Thyroid gland (tissue), 4 donors: ENCODE measurements at regions not wholly inside any gene's neighbourhood (a gene's known extent, or its start where the extent isn't known, plus 50 kb on each side); places are given as distances from the start of the nearest gene placed in this dataset.

Experiments
- CTCF ChIP-seq, 6 experiments: fragments of 200-600 bp in 3 of 6; fragments of 450-650 bp in 3 of 6; sonication (generic) in 3 of 6; IDR thresholded peaks; one replicate each; pipeline ENCODE4 v1.5.1; 2016 to 2019; ENCODE audit warnings: antibody characterized with exemption in 6 of 6, mild to moderate bottlenecking in 2 of 6, inconsistent platforms in 1 of 6, moderate library complexity in 1 of 6
- POLR2A ChIP-seq, 2 donors: fragments of 450-650 bp; IDR thresholded peaks; one replicate each; pipeline ENCODE4 v1.6.1; 2017; ENCODE audit warnings: antibody characterized with exemption in 2 of 2, mild to moderate bottlenecking in 2 of 2, moderate library complexity in 1 of 2

GRCh38 chr18:76162886-76163285 lies 332.2 kb downstream of the ZNF516 start:
- TF ChIP-seq CTCF (IDR thresholded peaks at IDR 0.05) (no peak), POLR2A (IDR thresholded peaks at IDR 0.05) (no peak)
